WTC11 (cell line): ENCODE measurements at regions not wholly inside any gene's neighbourhood (a gene's known extent, or its start where the extent isn't known, plus 50 kb on each side); places are given as distances from the start of the nearest gene placed in this dataset.

Experiments
- AFF4 ChIP-seq: sonication (generic); formaldehyde crosslinking; IDR thresholded peaks from 2 replicates; pipeline ENCODE4 v1.8.1; 2023; ENCODE audit warnings: mild to moderate bottlenecking, missing genetic modification reagents, borderline replicate concordance
- ATF2 ChIP-seq: sonication (generic); formaldehyde crosslinking; IDR thresholded peaks from 2 replicates; pipeline ENCODE4 v1.8.1; 2022; ENCODE audit warnings: low read depth, missing genetic modification reagents, borderline replicate concordance
- CREB1 ChIP-seq: sonication (generic); formaldehyde crosslinking; IDR thresholded peaks from 2 replicates; pipeline ENCODE4 v1.8.0; 2023; ENCODE audit warnings: mild to moderate bottlenecking, missing genetic modification reagents
- CTCF ChIP-seq: fragments of 200-600 bp; IDR thresholded peaks from 2 replicates; pipeline ENCODE4 v1.8.0; 2022; ENCODE audit warnings: antibody characterized with exemption
- NR3C1 ChIP-seq: sonication (generic); formaldehyde crosslinking; conservative IDR thresholded peaks from 2 replicates; pipeline ENCODE4 v1.8.1; 2023; ENCODE audit warnings: low read depth, mild to moderate bottlenecking, missing genetic modification reagents
- TEAD4 ChIP-seq: sonication (generic); formaldehyde crosslinking; IDR thresholded peaks from 2 replicates; pipeline ENCODE4 v1.8.0; 2022; ENCODE audit warnings: mild to moderate bottlenecking, missing genetic modification reagents
- TF ChIP-seq, protein P1 (sequence below): sonication (generic); formaldehyde crosslinking; IDR thresholded peaks from 2 replicates; pipeline ENCODE4 v1.8.0; 2022; ENCODE audit warnings: mild to moderate bottlenecking, missing genetic modification reagents

GRCh38 chr4:186881521-186882220, 158.0 kb upstream of the FAT1 start:
- TF ChIP-seq CTCF (no peak), CREB1 (CRISPR knock-in tag) (no peak), TEAD4 (CRISPR knock-in tag) (no peak), NR3C1 (CRISPR knock-in tag) (no peak), AFF4 (CRISPR knock-in tag) (no peak), ATF2 (CRISPR knock-in tag) (no peak)
- TF ChIP-seq, protein P1, sequence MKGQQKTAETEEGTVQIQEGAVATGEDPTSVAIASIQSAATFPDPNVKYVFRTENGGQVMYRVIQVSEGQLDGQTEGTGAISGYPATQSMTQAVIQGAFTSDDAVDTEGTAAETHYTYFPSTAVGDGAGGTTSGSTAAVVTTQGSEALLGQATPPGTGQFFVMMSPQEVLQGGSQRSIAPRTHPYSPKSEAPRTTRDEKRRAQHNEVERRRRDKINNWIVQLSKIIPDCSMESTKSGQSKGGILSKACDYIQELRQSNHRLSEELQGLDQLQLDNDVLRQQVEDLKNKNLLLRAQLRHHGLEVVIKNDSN: no peak
